Panc1 (cell line): ENCODE measurements at regions not wholly inside any gene's neighbourhood (a gene's known extent, or its start where the extent isn't known, plus 50 kb on each side); places are given as distances from the start of the nearest gene placed in this dataset.

Source experiments
- POLR2AphosphoS5 ChIP-seq: IDR thresholded peaks from 2 replicates; pipeline ENCODE4 v1.6.1; 2012; ENCODE audit warnings: mild to moderate bottlenecking, low read depth, low read length, moderate library complexity
- SIN3A ChIP-seq: IDR thresholded peaks from 2 replicates; pipeline ENCODE4 v1.6.1; 2012; ENCODE audit warnings: low read depth, mild to moderate bottlenecking, low read length, moderate library complexity, borderline replicate concordance; ENCODE audit not compliant: insufficient read depth
- TF ChIP-seq, protein P1 (sequence below), 2 experiments: IDR thresholded peaks; 2 replicates each; pipeline ENCODE4 v1.6.1; 2011 to 2012; ENCODE audit warnings: low read depth in 2 of 2, control low read depth in 1 of 2, low read length in 1 of 2, mild to moderate bottlenecking in 1 of 2, moderate library complexity in 1 of 2; ENCODE audit not compliant: insufficient read depth in 1 of 2
- TF ChIP-seq, protein P2 (sequence below): fragments of 450-650 bp; IDR thresholded peaks from 2 replicates; pipeline ENCODE4 v1.5.1; 2017; ENCODE audit warnings: mild to moderate bottlenecking

DNA sequence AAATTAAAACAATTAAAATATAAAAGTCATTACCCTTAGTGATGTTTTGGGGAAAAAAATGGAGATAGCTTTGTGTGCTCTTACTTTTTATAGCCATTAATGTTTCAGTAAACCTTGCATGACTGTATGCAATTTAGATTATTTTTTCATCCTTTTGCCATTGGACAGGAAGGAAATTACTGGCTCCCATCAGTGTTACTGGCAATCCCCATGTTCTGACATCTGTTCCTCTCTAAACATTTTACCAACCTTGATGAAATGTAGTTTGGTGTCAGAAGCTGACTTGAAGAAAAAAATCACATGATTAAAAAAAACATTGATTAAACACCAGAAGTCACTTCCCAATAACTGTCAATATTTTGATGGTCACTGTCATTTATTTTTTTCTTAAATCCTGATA is 52.3 kb upstream of the ZNF536 start:
- TF ChIP-seq, protein P1, sequence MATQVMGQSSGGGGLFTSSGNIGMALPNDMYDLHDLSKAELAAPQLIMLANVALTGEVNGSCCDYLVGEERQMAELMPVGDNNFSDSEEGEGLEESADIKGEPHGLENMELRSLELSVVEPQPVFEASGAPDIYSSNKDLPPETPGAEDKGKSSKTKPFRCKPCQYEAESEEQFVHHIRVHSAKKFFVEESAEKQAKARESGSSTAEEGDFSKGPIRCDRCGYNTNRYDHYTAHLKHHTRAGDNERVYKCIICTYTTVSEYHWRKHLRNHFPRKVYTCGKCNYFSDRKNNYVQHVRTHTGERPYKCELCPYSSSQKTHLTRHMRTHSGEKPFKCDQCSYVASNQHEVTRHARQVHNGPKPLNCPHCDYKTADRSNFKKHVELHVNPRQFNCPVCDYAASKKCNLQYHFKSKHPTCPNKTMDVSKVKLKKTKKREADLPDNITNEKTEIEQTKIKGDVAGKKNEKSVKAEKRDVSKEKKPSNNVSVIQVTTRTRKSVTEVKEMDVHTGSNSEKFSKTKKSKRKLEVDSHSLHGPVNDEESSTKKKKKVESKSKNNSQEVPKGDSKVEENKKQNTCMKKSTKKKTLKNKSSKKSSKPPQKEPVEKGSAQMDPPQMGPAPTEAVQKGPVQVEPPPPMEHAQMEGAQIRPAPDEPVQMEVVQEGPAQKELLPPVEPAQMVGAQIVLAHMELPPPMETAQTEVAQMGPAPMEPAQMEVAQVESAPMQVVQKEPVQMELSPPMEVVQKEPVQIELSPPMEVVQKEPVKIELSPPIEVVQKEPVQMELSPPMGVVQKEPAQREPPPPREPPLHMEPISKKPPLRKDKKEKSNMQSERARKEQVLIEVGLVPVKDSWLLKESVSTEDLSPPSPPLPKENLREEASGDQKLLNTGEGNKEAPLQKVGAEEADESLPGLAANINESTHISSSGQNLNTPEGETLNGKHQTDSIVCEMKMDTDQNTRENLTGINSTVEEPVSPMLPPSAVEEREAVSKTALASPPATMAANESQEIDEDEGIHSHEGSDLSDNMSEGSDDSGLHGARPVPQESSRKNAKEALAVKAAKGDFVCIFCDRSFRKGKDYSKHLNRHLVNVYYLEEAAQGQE (IDR thresholded peaks at IDR 0.05; ENCODE audit: insufficient read depth in 1 of 2, low read depth in 2 of 2, low read length in 1 of 2): no peak
- TF ChIP-seq, protein P2, sequence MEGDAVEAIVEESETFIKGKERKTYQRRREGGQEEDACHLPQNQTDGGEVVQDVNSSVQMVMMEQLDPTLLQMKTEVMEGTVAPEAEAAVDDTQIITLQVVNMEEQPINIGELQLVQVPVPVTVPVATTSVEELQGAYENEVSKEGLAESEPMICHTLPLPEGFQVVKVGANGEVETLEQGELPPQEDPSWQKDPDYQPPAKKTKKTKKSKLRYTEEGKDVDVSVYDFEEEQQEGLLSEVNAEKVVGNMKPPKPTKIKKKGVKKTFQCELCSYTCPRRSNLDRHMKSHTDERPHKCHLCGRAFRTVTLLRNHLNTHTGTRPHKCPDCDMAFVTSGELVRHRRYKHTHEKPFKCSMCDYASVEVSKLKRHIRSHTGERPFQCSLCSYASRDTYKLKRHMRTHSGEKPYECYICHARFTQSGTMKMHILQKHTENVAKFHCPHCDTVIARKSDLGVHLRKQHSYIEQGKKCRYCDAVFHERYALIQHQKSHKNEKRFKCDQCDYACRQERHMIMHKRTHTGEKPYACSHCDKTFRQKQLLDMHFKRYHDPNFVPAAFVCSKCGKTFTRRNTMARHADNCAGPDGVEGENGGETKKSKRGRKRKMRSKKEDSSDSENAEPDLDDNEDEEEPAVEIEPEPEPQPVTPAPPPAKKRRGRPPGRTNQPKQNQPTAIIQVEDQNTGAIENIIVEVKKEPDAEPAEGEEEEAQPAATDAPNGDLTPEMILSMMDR: no peak
- TF ChIP-seq POLR2AphosphoS5: no peak
- TF ChIP-seq SIN3A: no peak
